HG03039 (cell line): ENCODE measurements at regions not wholly inside any gene's neighbourhood (a gene's known extent, or its start where the extent isn't known, plus 50 kb on each side); places are given as distances from the start of the nearest gene placed in this dataset.
"Not testable (repeated sequence)": the region's sequence is repeated elsewhere in the genome, so short reads cannot be mapped to it uniquely, and the experiment has no call there.

Experiments used
- ATAC-seq: cut with Tn5 transposase; IDR thresholded peaks from one replicate; pipeline ENCODE4 v1.9.1; 2021; ENCODE audit warnings: mild to moderate bottlenecking, moderate library complexity; ENCODE audit not compliant: unreplicated experiment

GRCh38 chr12:131407221-131408035, 303.5 kb upstream of the SFSWAP start:
- ATAC-seq = no peak

GRCh38 chr12:131408036-131408365, 302.9 kb upstream of the SFSWAP start:
- no peak for ATAC-seq

- ATAC-seq = no peak
Measured at GRCh38 chr12:131408484-131408883, 302.4 kb upstream of the SFSWAP start.

GRCh38 chr12:131409211-131409610, 301.7 kb upstream of the SFSWAP start:
- ATAC-seq = no peak

- not testable (repeated sequence) for ATAC-seq
Measured at GRCh38 chr12:131411827-131412226, 299.1 kb upstream of the SFSWAP start.

GRCh38 chr12:131413006-131413405, 297.9 kb upstream of the SFSWAP start:
- no peak for ATAC-seq

- no peak for ATAC-seq
Measured at GRCh38 chr12:131413471-131413870, 297.4 kb upstream of the SFSWAP start.

- ATAC-seq = not testable (repeated sequence)
Measured at GRCh38 chr12:131414155-131414922, 296.6 kb upstream of the SFSWAP start.

- no peak for ATAC-seq
Measured at GRCh38 chr12:131415781-131416180, 295.1 kb upstream of the SFSWAP start.

- ATAC-seq = no peak
Measured at GRCh38 chr12:131418121-131418520, 292.8 kb upstream of the SFSWAP start.

GRCh38 chr12:131418884-131419283, 292.0 kb upstream of the SFSWAP start:
- ATAC-seq = no peak

- no peak for ATAC-seq
Measured at GRCh38 chr12:131420867-131421447, 289.9 kb upstream of the SFSWAP start.

GRCh38 chr12:131421509-131422186, 289.2 kb upstream of the SFSWAP start:
- ATAC-seq = no peak

- ATAC-seq = no peak
Measured at GRCh38 chr12:131422187-131422520, 288.7 kb upstream of the SFSWAP start.

GRCh38 chr12:131422744-131423143, 288.1 kb upstream of the SFSWAP start:
- no peak for ATAC-seq

GRCh38 chr12:131424270-131424669, 286.6 kb upstream of the SFSWAP start:
- no peak for ATAC-seq

- no peak for ATAC-seq
Measured at GRCh38 chr12:131425112-131426075, 285.5 kb upstream of the SFSWAP start.

GRCh38 chr12:131428091-131428685, 282.7 kb upstream of the SFSWAP start:
- no peak for ATAC-seq

GRCh38 chr12:131429221-131429620, 281.7 kb upstream of the SFSWAP start:
- not testable (repeated sequence) for ATAC-seq

GRCh38 chr12:131429697-131430096, 281.2 kb upstream of the SFSWAP start:
- not testable (repeated sequence) for ATAC-seq
